GM18502 (cell line): ENCODE measurements at regions not wholly inside any gene's neighbourhood (a gene's known extent, or its start where the extent isn't known, plus 50 kb on each side); places are given as distances from the start of the nearest gene placed in this dataset.
"Not testable (repeated sequence)": the region's sequence is repeated elsewhere in the genome, so short reads cannot be mapped to it uniquely, and the experiment has no call there.

ENCODE experiments used
- ATAC-seq: cut with Tn5 transposase; IDR thresholded peaks from one replicate; pipeline ENCODE4 v1.9.1; 2021; ENCODE audit warnings: mild to moderate bottlenecking; ENCODE audit not compliant: unreplicated experiment, poor library complexity

DNA sequence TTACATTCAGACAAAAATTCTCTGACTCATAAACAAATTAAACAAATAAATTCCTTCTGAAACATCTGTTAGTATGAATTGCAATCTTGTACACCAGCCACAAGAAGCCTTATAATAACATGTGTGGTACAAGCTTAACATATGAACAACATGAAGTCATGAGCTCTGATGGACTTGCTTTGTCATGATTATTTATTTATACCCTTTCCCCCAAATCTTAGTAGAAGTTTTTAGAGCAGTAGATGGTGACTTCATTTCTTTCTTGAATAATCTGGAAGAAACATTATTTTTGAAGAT is 633.4 kb downstream of the EPHA3 start:
- ATAC-seq = no peak

DNA sequence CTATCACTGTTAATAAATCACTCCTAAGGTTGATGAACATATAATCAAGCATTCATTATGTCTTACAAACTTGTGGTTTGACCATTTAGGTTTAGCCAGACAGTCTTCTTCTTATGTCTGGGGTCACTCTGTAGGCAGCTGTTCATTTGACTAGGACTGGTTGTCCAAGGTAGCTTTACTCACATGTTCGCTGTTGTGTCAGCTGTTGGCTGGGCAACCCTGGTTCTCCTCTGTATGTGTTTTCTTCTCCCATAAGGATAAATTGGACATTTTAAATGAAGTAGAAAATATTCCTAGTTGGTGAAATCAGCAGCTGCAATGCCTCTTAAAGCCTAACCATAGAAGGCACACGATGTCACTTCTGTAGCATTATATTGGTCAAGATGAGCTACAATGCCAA is 635.1 kb downstream of the EPHA3 start:
- ATAC-seq = no peak

GRCh38 chr3:89747541-89748278 is 640.3 kb downstream of the EPHA3 start:
- not testable (repeated sequence) for ATAC-seq

GRCh38 chr3:89762405-89762804 is 655.0 kb downstream of the EPHA3 start:
- no peak for ATAC-seq

GRCh38 chr3:89783341-89783927 is 676.0 kb downstream of the EPHA3 start:
- no peak for ATAC-seq

DNA sequence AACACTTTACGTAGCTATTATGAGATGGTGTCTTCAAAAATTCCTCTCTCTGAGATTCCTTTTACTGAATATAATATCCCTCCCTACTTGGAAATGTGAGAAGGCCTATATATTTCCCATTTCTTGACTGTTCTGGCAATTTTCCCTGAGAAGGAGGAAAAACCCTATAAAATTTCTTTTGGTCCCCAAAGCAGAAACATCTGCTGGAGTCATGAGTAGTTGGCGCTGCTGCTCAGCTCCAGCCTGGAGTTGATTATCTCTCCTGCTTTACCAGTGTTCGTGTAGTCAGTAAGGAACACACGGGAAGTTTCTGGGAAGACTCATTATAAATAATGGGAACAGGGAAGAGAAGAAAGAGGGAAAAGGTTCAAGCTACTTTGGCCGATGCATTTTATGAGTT is 680.1 kb downstream of the EPHA3 start:
- no peak for ATAC-seq

GRCh38 chr3:89787979-89788378 is 680.6 kb downstream of the EPHA3 start:
- ATAC-seq = no peak

- ATAC-seq = no peak
These were observed 688.1 kb downstream of the EPHA3 start for GRCh38 chr3:89795506-89795905.

DNA sequence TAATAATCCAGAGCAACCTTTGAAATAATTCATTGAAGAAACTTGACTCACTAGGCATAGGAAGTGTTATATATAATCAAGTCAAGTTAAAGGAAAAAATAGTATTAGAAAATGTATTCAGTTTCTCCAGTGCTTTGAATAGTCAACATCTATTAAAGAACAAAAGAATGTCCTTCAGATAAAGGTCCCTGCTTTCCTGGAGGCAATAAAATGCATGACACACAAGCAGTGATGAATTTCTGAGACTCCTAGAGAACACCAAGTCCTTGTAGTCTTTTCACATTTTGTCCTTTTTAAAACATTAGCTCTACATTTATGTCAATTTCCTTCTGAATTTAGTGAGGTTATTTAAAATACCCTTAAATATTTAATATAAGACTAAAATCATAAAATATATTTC is 695.5 kb downstream of the EPHA3 start:
- ATAC-seq = no peak

- no peak for ATAC-seq
These were observed 696.3 kb downstream of the EPHA3 start for GRCh38 chr3:89803711-89804110.

GRCh38 chr3:89806166-89806565 is 698.7 kb downstream of the EPHA3 start:
- ATAC-seq = no peak

DNA sequence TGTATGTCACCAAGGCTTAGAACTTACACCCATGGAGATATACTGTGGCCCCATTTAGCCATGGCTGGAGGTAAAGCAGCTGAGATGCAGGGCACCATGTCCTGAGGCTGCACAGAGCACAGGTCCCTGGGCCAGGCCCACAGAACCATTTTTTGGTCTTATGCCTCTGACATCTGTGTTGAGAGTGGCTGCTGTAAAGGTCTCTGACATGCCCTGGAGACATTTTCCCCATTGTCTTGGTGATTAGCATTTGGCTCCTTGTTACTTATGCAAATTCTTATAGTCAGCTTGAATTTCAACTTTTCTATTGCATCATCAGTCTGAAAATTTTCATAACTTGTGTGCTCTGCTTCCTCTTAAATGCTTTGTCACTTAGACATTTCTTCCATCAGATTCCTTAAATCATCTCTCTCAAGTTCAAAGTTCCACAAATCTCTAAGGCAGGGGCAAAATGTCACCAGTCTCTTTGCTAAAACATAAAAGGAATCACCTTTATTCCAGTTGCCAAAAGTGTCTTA is 701.3 kb downstream of the EPHA3 start:
- ATAC-seq = no peak

DNA sequence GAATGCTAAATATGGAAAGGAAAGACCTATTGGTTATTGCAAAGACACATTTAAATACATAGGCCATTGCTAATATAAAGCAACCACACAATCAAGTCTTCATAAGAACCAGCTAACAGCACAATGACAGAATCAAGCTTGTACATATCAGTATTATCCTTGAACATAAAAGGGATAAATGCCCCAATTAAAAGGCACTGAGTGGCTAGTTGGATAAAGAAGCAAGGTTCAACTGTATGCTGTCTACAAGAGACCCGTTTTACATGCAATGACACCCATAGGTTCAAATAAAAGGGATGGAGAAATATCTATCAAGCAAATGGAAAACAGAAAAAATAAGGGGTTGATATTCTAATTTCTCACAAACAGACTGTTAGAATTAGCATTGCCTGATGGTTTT is 706.1 kb downstream of the EPHA3 start:
- ATAC-seq = no peak

DNA sequence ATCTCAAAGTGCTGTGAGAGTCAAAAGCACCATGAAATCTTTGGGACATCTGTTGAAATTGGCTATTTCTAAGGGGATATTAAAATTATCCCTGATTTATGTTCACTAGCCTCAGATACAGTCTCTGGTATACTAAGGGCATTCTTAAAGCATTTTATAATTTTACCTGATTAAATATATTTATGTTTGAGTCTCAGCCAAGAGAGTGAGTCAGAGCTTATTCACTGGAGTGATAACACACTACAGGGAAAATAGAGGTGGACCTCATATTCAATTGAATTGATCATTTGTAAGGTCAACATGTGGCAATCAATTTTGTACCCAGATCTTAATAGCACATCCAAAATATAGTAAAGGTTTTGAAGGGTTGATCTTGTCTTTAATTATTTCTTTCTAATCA is 733.6 kb downstream of the EPHA3 start:
- no peak for ATAC-seq

- ATAC-seq = no peak
These were observed 737.6 kb downstream of the EPHA3 start for GRCh38 chr3:89845053-89845452.

GRCh38 chr3:89847955-89848354 is 740.5 kb downstream of the EPHA3 start:
- no peak for ATAC-seq

DNA sequence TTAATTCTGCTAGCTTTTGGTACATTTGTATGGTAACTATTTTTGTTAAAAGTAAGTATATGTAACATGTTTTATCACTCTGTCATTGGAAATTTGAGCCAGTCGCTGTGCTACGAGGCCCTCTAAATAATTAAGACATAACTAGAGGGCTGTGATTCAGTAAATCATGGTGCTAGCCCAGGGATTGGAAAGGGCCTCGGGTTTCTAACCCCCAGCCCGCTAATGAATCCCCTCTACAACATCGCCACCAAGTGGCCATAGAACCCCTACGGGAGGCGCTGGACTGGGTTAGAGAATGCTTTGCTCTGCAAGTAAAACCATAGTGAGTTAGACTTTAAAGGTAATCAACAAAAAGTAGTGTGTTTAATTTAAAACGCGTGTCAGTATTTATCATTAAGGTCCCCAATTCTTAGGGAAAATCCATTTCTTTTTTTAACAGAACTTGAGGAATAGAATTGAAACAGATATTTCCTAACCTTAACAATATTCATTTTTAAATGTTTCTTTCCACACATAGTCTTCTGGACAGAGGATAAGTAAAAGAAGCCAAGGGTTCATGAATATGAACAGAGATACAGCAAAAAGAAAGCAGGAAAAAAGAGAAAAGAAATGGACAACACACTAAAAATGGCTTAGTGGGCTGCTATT is 744.7 kb downstream of the EPHA3 start:
- ATAC-seq = no peak

DNA sequence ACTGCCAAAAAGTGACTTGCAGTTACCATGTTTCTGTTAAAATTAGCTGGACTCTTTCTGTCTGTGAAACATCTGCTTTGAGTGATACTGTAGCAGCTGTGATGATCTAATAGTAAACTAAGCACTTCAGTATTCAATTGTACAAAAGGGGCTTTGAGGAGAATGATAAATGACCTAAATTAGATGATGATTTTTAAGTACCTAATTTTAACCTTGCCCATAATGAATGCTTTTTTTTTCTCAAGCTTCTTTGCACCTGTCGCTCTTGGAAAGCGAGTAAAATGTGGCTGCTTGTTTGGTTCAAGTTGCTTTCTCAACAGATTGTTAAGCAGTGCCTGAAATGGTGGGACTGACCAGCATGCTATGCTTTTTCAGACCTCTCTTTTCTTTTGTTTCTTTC is 752.3 kb downstream of the EPHA3 start:
- ATAC-seq = no peak

DNA sequence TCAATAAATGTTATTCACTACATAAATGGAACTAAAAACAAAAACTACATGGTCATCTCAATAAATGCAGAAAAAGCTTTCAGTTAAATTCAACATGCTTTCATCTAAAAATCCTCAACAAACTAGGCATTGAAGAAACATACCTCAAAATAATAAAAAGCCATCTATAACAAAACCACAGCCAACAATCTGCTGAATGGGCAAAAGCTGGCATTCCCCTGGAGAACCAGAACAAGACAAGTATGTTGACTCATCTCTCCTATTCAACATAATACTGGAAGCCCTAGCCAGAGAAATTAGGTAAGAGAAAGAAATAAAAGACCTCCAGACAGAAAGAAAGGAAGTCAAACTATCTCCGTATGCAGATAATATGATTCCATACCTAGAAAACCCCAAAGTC is 759.9 kb downstream of the EPHA3 start:
- no peak for ATAC-seq

DNA sequence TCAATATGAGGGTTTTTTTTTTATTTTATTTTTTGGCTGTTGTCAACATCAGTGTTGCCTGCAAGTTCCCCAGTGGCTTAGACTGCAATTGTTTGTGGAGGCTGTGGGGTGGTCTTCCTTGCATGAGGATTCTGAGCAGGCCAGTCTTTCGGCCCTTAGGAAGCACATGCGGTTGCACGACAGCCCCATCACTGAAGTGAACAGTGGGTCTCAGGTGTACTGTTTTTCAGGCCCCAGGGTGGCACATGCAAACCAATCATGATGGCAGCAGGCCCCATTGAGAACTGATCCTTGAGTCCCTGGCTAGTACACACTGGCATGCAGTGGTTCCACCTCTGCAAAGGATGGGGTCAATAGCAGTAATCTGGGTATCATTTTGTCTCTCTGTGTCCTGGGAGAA is 768.7 kb downstream of the EPHA3 start:
- ATAC-seq = no peak

- ATAC-seq = no peak
These were observed 769.8 kb downstream of the EPHA3 start for GRCh38 chr3:89877230-89877629.

DNA sequence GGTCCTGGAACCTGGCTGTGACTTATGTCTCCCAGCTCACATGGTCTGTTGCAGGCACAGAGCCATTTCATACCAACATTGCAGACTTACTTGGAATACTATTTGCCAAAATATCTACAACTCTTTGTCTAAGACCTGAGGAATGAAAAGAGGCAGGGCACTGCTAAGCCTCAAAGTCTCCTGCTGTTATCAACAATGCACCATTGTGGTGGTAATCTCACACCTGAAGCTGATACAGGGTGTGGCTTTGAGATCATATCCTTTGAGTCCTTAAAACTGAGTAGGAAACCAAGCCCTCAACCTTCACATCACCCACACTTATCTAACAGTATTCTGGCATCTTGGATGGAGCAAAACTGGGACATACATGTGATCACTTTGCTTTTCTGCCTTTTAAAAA is 782.0 kb downstream of the EPHA3 start:
- ATAC-seq = no peak
